Skeletal muscle satellite cell (primary cell): ENCODE measurements at regions not wholly inside any gene's neighbourhood (a gene's known extent, or its start where the extent isn't known, plus 50 kb on each side); places are given as distances from the start of the nearest gene placed in this dataset.
"Not testable (repeated sequence)": the region's sequence is repeated elsewhere in the genome, so short reads cannot be mapped to it uniquely, and the experiment has no call there.

Source experiments
- H3K27me3 ChIP-seq: 2 replicates; pipeline ENCODE4 v1.7.0; 2013; ENCODE audit warnings: low read length; ENCODE audit not compliant: control insufficient read depth, insufficient read depth
- H3K36me3 ChIP-seq: 2 replicates; pipeline ENCODE4 v1.7.0; 2013; ENCODE audit warnings: mild to moderate bottlenecking, control low read depth, low read length; ENCODE audit not compliant: insufficient read depth
- H3K4me1 ChIP-seq: 2 replicates; pipeline ENCODE4 v1.7.0; 2013; ENCODE audit warnings: low read length; ENCODE audit not compliant: control insufficient read depth, insufficient read depth
- H3K4me2 ChIP-seq: 2 replicates; pipeline ENCODE4 v1.7.0; 2013; ENCODE audit warnings: mild to moderate bottlenecking, low read length
- H3K4me3 ChIP-seq: 2 replicates; pipeline ENCODE4 v1.7.0; 2013; ENCODE audit warnings: low read length
- H3K9ac ChIP-seq: 2 replicates; pipeline ENCODE4 v1.7.0; 2013; ENCODE audit warnings: mild to moderate bottlenecking, low read depth, low read length, moderate library complexity
- H3K9me3 ChIP-seq: replicated peaks from 2 replicates; pipeline ENCODE4 v1.7.0; 2013; ENCODE audit warnings: mild to moderate bottlenecking, control low read depth, low read length

- no peaks in the 10 kb centered on the region for H3K36me3 ChIP-seq
- H3K9me3 ChIP-seq = no peaks in the 10 kb centered on the region
- H3K4me2 ChIP-seq = no peak overlapping the region
- no peak overlapping the region for H3K4me3 ChIP-seq
- no peak overlapping the region for H3K9ac ChIP-seq
- H3K27me3 ChIP-seq = no peaks in the 10 kb centered on the region
- peaks cover 8% of the 10 kb centered on the region for H3K4me1 ChIP-seq
These were observed 51.2 kb upstream of the SGCE start for GRCh38 chr7:94706996-94707740.

- Histone ChIP-seq H3K9me3 (no peaks in the 10 kb centered on the region), H3K4me2 (peak overlapping the region; percentile 22), H3K27me3 (no peaks in the 10 kb centered on the region), H3K4me3 (no peak overlapping the region), H3K36me3 (no peaks in the 10 kb centered on the region), H3K4me1 (peaks cover 8% of the 10 kb centered on the region), H3K9ac (no peak overlapping the region)
These were observed 54.3 kb upstream of the SGCE start for GRCh38 chr7:94710256-94710655.

GRCh38 chr7:94722360-94722759 lies 66.4 kb upstream of the SGCE start:
- not testable (repeated sequence) for H3K27me3 ChIP-seq, H3K36me3 ChIP-seq, H3K4me2 ChIP-seq, H3K4me1 ChIP-seq, H3K9ac ChIP-seq, H3K9me3 ChIP-seq, H3K4me3 ChIP-seq

GRCh38 chr7:94728893-94729292 lies 73.0 kb upstream of the SGCE start:
- H3K4me3 ChIP-seq, H3K36me3 ChIP-seq, H3K9ac ChIP-seq, H3K4me1 ChIP-seq, H3K27me3 ChIP-seq, H3K9me3 ChIP-seq, H3K4me2 ChIP-seq: not testable (repeated sequence)

- H3K4me1 ChIP-seq = no peaks in the 10 kb centered on the region
- no peaks in the 10 kb centered on the region for H3K9me3 ChIP-seq
- H3K4me2 ChIP-seq = no peak overlapping the region
- H3K9ac ChIP-seq = no peak overlapping the region
- H3K36me3 ChIP-seq = no peaks in the 10 kb centered on the region
- H3K27me3 ChIP-seq = no peaks in the 10 kb centered on the region
- H3K4me3 ChIP-seq = no peak overlapping the region
These were observed 82.1 kb upstream of the SGCE start for GRCh38 chr7:94738071-94738470.

GRCh38 chr7:94739180-94739579 lies 83.2 kb upstream of the SGCE start:
- no peaks in the 10 kb centered on the region for H3K9me3 ChIP-seq
- no peak overlapping the region for H3K4me3 ChIP-seq
- H3K9ac ChIP-seq = no peak overlapping the region
- H3K36me3 ChIP-seq = no peaks in the 10 kb centered on the region
- no peaks in the 10 kb centered on the region for H3K4me1 ChIP-seq
- no peak overlapping the region for H3K4me2 ChIP-seq
- H3K27me3 ChIP-seq = no peaks in the 10 kb centered on the region

- H3K4me1 ChIP-seq = no peaks in the 10 kb centered on the region
- no peaks in the 10 kb centered on the region for H3K27me3 ChIP-seq
- no peaks in the 10 kb centered on the region for H3K9me3 ChIP-seq
- no peaks in the 10 kb centered on the region for H3K36me3 ChIP-seq
- H3K9ac ChIP-seq = no peak overlapping the region
- H3K4me3 ChIP-seq = no peak overlapping the region
- H3K4me2 ChIP-seq = no peak overlapping the region
These were observed 84.6 kb upstream of the SGCE start for GRCh38 chr7:94740509-94740908.

GRCh38 chr7:94741179-94741578 lies 85.2 kb upstream of the SGCE start:
- Histone ChIP-seq H3K4me1 (no peaks in the 10 kb centered on the region), H3K9me3 (no peaks in the 10 kb centered on the region), H3K27me3 (no peaks in the 10 kb centered on the region), H3K4me3 (no peak overlapping the region), H3K9ac (no peak overlapping the region), H3K36me3 (no peaks in the 10 kb centered on the region), H3K4me2 (no peak overlapping the region)

GRCh38 chr7:94748376-94748775 lies 92.4 kb upstream of the SGCE start:
- H3K9ac ChIP-seq = no peak overlapping the region
- no peak overlapping the region for H3K4me3 ChIP-seq
- no peak overlapping the region for H3K4me2 ChIP-seq
- no peaks in the 10 kb centered on the region for H3K27me3 ChIP-seq
- H3K9me3 ChIP-seq = no peaks in the 10 kb centered on the region
- H3K36me3 ChIP-seq = no peaks in the 10 kb centered on the region
- H3K4me1 ChIP-seq = no peaks in the 10 kb centered on the region

- Histone ChIP-seq H3K27me3 (no peaks in the 10 kb centered on the region), H3K9me3 (no peaks in the 10 kb centered on the region), H3K9ac (no peak overlapping the region)
These were observed 104.6 kb upstream of the SGCE start for GRCh38 chr7:94760446-94761100.

GRCh38 chr7:94761451-94761850 lies 105.5 kb upstream of the SGCE start:
- no peak overlapping the region for H3K4me2 ChIP-seq
- no peaks in the 10 kb centered on the region for H3K27me3 ChIP-seq
- no peaks in the 10 kb centered on the region for H3K4me1 ChIP-seq
- H3K9ac ChIP-seq = no peak overlapping the region
- no peaks in the 10 kb centered on the region for H3K9me3 ChIP-seq
- H3K36me3 ChIP-seq = no peaks in the 10 kb centered on the region
- no peak overlapping the region for H3K4me3 ChIP-seq

More at GRCh38 chr7:94760446-94761100, 104.6 kb upstream of the SGCE start:
- Histone ChIP-seq H3K36me3 (no peaks in the 10 kb centered on the region), H3K4me2 (no peak overlapping the region), H3K4me3 (no peak overlapping the region), H3K4me1 (no peaks in the 10 kb centered on the region)

GRCh38 chr7:94763268-94763667 lies 107.3 kb upstream of the SGCE start:
- Histone ChIP-seq H3K4me2 (no peak overlapping the region), H3K4me3 (no peak overlapping the region), H3K27me3 (no peaks in the 10 kb centered on the region), H3K4me1 (no peaks in the 10 kb centered on the region), H3K36me3 (no peaks in the 10 kb centered on the region), H3K9me3 (no peaks in the 10 kb centered on the region), H3K9ac (no peak overlapping the region)
